GM19455 (cell line): ENCODE measurements at regions not wholly inside any gene's neighbourhood (a gene's known extent, or its start where the extent isn't known, plus 50 kb on each side); places are given as distances from the start of the nearest gene placed in this dataset.

Experiments
- ATAC-seq: cut with Tn5 transposase; IDR thresholded peaks from one replicate; pipeline ENCODE4 v1.9.1; 2021; ENCODE audit not compliant: unreplicated experiment

DNA sequence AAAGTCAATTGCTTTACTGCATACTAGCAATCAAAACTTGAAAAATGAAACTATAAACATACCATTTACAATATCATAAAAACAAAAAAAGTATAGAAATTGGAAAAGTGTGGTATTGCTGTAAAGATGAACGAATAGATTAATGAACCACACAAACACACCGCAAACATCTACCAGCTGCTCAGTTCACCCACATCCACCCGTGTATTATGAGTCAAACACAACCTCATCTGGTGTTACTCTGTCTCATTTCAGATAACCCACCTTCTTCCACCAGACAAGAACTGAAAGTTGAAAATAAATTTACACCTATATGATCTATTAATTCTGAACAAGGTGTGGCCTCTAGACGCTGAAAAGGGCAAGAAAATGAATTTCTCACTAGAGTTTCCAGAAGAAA, 53.3 kb downstream of the BLID start:
- ATAC-seq: no peak

DNA sequence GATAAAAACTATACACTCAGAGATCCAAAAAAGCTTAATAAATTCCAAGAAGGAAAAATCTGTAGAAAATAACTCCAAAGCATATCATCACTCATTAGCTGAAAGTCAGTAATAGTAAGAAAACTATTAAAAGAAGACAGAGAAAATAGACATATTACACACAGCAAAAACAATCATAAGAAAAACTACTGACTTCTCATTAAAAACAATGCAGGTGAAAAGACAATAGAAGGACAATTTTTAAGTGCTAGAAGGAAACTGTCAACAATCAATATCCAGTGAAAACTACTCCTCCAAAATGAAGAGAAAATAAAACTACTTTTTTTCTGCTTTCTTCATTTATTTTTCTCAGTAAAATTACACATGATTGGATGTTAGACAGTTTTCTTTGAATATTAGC, 56.5 kb downstream of the BLID start:
- ATAC-seq: no peak

DNA sequence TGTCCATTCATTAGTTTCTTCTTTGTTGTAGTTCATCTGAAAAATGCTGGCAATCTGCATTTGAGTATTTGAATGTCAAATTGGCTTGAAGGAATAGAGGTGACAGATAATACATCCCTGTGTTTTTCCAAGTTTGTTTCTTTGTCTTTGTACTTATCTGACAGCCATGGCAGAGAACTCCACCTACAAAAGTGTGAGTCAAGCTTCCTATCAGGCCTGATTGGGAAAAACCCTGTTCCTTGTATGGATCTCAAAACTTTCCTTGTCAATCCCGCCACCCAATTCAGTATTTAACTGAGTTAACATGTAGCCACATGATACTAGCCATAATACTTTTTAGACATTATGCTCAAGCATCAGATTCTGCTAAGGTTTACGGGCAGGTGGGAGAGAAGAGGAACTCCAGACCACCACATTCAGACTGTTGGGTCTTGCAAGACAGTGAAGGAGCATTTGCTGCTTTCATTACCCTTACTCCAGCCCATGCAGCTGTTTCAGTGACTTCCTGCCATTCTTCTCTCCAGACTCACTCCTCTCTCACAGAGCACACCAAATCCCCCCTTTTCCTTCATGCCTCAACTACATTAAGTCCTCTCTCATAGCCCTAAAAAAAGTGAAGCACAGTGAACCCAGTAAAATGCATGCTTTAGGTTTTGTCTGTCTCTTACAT, 65.9 kb downstream of the BLID start:
- no peak for ATAC-seq

DNA sequence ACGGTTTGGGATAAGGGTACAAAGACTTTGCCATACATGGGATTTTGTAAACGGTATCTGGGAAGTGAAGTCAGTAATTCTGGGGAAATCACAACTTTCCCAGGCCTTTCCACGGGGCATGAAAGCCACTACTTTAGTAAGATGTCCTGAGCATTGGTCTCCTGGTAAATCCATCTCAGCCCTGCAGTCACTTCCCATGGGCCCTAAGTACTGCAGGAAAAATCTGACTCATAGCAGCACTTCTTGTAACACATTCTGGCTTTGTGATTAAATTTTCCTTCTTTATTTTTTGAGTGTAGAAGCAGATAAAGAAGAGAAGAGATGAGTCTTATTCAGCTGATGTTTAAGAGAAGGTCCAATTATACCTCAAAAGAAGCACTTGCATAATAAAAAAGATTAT, 67.6 kb downstream of the BLID start:
- no peak for ATAC-seq

DNA sequence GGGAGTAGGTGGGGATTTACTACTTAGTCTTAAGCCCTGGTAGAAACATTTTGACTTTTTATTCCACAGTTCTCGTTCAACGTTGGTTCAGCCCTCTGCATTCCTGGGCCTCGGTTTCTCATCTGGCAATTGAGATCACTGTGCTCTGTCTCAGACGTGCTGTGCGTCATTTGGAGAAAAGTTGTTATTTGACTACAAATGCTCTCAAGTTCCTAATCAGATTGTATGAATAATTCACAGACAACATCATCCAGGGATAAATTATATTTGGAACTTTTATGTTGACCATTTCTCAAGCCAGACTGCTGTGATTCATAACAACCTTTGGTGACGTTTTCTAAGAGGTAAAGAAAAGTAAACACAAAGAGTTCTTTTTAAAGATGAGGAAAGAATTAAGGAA, 69.2 kb downstream of the BLID start:
- ATAC-seq: no peak

DNA sequence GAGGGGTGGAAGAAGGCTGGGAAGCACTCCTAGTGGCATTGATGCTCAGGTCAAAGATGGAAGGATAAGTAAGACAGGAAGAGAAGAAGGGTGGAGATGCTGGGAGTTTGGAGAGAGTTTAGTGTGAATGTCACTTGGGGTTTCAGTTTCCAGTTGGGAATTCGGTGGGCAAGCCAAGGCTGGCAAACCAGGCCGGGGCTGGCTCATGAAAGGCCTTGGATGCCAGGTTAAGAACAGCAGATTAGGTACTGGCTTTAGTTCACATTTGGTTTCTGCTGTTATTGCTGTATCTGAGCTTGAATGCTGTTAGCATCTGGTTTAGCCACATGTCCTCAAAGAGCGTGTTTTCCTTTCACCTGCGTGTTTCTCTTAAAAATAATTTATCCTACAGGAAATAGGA, 69.6 kb downstream of the BLID start:
- ATAC-seq: no peak

DNA sequence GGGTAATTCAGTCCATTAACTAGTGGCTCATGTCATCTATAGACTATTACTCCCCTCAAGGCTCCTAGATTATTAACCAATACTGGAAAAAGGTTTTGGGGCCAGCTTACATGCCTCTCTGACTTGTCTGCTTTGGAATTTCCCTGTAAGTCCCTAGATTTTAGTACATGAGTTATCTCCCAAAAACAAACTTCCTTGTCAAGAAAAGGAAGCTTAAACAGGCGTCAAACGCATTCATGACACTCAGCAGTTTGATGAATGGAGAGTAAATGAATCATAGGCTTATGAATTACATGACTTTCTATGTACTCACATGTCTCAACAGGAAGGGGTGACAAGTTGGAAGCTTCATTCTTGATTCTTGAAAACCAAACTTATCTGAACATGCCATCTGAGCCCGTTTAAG, 70.8 kb downstream of the BLID start:
- ATAC-seq: no peak

DNA sequence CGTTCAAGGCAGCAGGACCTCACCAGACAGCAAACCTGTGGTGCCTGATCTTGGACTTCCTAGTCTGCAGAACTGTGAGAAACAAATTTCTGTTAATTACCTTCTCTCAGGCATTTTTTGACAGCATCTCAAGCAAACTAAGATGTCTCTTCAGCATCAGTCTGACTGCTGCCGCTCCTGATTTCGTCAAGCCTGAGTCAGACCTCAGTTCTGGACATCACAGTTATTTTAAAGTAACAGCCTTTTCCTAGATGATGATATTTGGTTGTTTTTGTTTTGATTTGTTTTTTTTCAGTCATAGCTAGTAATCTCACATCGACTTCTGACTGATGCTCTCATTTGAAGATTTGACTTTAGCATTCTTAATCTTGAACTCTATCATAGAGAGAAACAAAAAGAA, 71.9 kb downstream of the BLID start:
- no peak for ATAC-seq

DNA sequence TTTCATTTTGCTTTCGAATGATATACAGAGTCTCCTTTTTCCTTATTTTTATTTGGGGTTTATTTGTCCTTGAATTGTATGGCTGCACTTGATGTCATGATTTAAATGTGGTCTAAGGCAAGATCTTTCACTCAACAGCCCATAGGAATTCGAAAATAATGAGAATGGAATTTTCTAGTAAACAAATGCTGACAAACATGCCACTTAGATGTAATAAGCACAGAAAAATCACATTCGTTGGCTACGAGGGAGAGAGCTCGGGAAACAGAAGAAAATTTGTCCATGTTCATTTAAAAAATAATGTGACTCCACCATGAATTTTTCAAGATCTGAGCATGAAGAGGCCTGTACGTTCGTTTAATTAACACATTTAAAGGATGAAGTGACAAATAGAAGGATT, 73.0 kb downstream of the BLID start:
- no peak for ATAC-seq

DNA sequence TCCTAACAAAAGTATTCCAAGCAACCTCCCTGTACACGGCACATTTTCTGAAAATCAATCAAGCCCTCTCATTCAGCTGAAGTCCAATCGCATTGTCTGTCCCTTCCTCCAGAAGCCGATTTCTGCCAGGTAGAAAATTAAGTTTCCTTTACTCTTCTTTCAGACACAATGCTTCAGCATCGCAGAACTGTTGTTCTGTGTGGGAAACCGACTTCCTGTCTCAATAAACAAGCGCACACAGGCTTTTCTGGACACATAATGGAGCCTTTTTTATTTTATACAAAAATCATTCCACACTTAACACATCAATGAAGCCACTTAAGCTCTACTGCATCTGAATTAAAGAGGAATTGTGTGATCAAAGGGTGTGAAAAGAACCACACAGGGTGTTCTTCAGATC, 75.6 kb downstream of the BLID start:
- no peak for ATAC-seq

DNA sequence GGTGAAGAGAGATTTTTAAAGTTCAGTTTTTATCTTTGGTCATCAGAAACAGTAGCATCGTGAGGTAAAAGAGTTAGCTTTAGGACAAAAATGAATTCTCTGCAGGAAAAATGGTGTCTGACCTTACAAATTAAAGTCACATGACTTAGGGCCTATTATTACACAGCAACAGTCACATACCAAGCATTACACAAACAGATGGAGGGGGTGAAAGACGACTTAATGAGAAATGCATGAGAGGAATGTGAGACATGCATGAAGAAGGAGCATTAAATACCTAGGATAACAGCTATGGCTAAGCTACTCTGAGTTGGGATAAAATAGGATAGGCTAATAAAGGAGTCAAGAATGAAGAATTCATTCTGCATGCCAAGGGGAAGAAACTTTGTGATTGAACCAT, 77.5 kb downstream of the BLID start:
- ATAC-seq: no peak

DNA sequence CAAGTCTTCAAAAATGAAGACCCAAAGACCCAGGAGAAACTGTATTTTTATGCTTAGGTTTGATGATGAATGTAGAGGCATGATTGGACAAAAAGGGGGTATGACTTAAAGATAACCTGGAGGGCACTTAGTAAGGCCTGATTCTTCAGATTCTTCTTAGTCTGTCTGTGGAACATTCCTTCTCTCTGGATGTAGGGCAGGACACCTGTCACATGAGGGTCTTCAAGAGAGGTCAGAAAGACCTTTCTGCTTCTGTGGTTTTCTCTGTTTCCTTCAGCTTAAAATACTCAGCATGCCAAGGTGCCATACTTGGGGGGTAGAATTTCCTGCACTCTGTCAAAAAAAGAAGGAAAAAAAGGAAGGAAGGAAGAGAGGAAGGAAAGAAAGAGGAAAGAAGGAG, 78.1 kb downstream of the BLID start:
- no peak for ATAC-seq

DNA sequence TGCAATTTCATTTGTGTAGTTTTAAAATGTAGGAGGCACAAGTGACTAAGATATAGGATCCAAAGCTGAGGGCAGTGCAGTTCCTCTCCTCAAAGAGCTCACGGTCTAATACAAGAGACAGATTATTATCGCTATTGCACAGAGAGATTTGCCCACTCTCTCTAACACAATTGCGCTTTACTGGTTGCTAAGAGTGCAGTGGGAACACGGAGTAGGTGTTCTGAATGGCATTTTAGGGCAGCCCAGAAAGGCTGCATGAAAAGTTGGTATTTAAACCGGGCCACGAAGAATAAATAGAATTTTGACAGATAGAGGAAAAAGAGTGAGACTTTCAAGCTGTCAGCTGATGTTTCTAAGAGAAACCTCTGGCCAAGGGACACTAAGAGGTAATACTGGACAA, 79.5 kb downstream of the BLID start:
- ATAC-seq: no peak

DNA sequence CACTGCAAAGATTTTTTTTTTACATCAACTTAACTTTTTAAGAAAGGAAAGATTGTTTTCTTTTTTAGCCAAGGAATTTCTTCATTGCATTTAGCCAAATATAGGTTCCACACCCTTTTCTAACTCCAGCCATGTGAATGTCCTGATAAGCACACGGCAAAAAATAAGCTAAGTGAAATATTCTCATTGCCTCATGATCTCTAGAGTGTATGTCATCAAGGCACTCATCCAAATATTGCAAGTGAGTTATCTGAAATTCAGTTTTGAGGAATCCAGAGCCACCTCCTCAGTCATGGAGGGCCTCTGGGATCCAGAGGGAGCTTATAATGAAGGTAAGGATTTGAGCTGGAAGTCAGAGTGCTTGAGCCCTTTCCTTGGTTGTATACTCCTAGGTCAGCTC, 80.0 kb downstream of the BLID start:
- ATAC-seq: no peak

DNA sequence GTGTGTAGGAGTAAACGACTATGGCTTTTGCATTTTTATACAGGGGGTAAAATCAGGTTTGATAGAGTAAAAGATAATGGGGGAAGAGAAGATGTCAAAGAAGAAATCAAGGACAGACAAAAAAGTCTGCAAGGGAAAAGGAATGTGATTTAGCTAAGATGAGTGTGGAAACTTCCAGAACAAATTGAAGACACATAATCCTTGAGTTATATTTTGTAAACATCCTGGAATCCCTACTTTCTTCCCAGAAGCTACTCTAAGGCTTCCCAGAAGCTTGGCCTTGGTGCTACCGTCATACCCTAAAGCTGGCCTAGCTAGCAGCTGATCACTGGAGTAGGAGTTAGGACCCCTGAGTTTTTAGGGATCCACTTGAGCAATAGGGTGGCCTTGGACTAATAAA, 82.4 kb downstream of the BLID start:
- no peak for ATAC-seq

DNA sequence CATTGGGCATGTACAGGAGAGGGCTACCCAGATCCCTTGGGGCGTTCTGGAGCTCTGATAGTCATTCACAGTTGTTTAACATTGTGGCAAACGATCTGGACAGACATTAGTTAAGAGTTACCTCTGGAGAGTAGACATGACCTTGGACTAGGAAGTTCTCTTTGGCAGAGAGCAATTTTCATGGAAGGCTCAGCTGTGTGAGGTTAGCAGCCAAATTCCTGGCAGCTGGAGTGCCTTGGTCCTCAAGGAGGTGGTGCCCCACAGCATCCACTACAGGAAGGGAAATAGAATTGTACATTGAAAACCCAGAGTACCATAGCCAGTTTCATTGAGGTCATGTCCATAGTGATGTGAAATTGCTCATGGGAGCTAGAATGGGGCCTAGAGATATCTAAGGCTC, 82.8 kb downstream of the BLID start:
- no peak for ATAC-seq

DNA sequence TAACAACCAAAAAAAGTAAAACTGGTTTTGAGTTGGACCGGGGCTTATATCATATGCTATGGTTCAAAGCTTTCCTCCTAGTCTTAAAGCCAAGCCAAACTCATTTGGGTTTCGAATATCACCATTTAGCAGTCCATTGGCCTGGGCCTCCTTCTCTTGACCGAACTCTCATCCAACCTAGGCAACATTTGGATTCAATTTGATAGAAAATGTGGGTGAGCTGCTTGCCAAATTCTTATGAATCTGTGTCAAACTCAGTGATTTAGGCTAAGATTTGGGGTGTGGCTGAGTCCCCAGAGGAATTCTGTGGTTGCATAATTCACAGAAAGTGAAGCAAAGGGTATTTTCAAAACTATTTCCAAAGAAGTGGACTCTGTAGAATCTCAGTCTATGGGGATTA, 83.7 kb downstream of the BLID start:
- ATAC-seq: no peak

DNA sequence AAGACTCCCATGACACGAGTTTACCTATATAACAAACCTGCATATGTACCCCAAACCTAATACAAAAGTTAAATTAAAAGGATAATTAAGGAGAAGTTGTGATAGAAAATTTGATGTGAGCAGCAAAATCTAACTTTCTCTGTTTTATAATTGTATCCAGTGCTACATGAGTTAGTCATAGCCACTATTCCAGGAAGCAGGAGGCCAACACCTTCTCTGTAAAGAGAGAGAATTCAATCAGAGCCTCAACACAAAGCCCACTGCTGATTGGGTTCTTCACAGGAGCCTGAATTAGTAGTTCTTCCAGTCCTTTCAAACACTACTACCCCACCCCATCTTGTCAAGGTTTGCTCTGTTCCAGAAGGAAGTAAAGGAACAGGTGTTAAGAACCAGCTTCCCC, 84.2 kb downstream of the BLID start:
- ATAC-seq: no peak

DNA sequence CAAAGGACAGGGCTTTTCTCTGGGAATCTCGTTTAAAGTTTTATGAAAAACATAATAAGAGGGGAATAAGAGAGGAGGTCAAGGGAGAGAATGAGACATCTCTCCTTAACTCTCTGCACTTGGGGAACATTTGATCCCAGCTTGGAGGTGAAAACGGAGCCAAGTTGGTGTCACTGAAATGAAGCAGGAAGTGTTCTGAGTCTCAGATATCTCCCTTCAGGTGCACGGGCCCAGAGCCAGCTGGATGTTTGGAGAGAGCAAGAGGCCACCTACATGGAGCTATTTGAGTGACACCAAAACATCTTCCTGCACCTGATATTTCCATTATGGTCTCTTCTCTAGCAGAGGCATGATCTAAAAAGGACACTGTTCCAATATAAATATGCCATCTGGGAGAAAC, 85.7 kb downstream of the BLID start:
- ATAC-seq: no peak

DNA sequence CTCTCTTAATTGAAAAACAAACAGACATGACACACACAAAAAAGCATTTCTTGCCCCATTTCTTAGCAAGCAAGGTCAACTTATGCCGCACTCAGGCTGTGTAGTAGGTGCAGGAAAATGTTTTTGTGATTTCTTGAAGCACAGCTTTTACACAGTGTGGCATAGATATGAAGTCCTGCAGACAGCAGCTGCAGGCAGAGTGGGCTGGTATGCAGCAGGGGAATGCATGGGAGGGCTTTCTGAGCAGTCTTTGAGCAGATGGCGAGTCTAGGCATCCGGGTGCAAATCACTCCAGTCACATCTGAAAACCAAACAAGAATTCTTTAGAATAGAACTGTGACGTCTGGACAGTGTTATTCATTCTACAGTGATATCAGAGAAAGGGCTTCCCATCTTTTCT, 87.5 kb downstream of the BLID start:
- ATAC-seq: no peak

DNA sequence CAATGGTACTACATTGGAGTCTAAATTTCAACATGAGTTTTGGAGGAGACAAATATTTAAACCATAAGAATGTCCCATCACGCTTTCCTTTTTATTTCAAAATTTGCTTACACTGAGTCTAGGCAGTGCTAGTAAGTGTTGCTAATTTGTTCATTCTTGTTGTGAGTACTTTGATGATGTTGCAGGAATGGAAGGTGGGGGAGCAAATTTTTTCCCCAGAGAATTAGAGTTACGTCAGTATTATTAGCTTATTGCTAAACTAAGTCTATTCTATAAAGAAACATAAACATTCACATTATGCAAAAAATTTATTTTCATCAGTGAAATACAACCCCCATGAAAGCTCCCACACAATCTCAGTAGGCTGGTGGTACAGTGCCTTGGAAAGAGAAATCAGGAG, 88.0 kb downstream of the BLID start:
- no peak for ATAC-seq

DNA sequence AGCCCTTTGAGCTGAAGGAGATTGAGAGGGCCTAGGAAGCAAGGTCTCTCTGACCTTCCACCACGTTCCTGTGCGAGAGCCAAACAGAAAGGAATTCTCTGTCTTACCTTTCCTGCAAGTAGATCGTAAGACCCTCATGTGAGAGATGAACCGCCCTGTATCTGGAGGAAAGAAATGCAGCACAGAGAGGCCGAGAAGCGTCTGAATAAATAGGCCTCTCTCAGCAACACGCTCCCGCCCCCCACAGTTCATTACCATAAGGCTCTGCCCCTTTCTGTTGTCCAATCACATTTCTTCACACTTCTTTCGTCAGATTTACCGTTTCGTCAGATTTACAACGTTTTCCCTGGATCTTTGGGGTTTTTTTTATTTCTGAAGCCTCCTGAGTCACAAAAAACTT, 90.3 kb downstream of the BLID start:
- ATAC-seq: no peak

DNA sequence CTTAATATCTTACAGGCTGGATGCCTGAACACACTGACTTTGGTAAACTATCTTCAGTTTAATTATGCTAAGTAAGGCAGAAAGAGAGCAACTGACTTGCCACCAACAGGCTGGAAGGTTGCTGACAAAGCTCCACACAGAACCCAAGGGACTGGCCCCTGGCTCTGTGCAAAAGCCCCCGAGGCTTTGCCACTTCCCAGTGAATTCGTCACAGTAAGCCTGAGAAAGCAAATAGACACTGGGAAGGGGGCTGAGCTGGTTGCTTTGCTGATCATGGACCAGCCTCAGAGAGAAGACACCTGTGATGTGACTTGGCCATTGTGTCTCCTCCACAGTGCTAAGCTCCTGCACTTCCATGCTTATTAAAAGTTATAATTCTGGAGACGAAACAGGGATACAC, 91.7 kb downstream of the BLID start:
- no peak for ATAC-seq
